ENCODE measurements at regions not wholly inside any gene's neighbourhood (a gene's known extent, or its start where the extent isn't known, plus 50 kb on each side); places are given as distances from the start of the nearest gene placed in this dataset.

- no peak for TF ChIP-seq POLR2A (IDR thresholded peaks at IDR 0.05)
- no peak for TF ChIP-seq CTCF (IDR thresholded peaks at IDR 0.05)
Observed at GRCh38 chr3:191131305-191131704, 67.7 kb upstream of the OSTN start.

Measured in thyroid gland (tissue), 4 donors.